GM21526 (cell line): ENCODE measurements at regions not wholly inside any gene's neighbourhood (a gene's known extent, or its start where the extent isn't known, plus 50 kb on each side); places are given as distances from the start of the nearest gene placed in this dataset.

Experiments
- ATAC-seq: cut with Tn5 transposase; IDR thresholded peaks from one replicate; pipeline ENCODE4 v1.9.1; 2021; ENCODE audit warnings: moderate library complexity; ENCODE audit not compliant: unreplicated experiment, low FRiP score

DNA sequence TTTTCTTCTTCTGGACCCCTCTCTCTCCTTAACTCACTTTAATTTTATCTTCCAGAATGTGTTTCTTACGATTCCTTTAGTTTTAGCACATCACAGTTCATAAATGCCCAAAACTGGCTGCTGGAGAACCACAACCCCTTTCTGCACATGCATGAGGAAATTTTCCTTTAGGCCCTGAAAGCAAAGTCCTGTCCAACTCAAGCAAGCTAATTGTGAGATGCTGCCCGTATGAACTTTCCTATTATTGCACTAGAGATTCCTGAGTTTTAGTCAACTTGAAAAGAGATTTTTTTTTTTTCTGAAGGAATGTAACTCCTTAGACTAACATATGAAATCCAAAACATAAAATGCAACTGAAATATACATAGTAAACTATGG, 52.1 kb upstream of the DAB2 start:
- no peak for ATAC-seq

GRCh38 chr5:39475881-39476842, 51.4 kb upstream of the DAB2 start:
- no peak for ATAC-seq

DNA sequence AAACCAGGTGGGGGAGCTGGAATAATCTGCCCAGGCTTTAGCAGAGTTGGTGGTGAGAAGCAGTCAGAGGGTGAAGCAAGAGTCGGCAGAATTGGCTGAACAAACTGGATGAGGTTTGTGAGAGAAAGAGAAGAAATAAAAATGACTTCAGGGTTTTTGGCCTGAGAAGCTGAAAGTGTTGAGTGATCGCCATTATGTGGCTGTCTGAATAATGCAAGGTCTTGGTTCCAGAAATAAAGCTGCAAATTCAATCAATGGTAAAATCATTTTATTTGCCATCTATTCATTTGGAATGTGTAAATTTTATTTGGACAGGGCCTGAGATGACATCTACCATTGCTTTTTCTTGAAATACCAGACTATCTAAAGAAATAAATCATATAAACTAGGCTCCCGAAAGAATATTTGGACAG, 50.4 kb upstream of the DAB2 start:
- ATAC-seq, result no peak
